GM06990 (cell line): ENCODE measurements at regions not wholly inside any gene's neighbourhood (a gene's known extent, or its start where the extent isn't known, plus 50 kb on each side); places are given as distances from the start of the nearest gene placed in this dataset.

Experiments
- DNase-seq: peaks from one replicate; pipeline ENCODE4 v3.0.0-alpha.2; 2011; ENCODE audit not compliant: insufficient read length; ENCODE audit errors: extremely low read depth
- H3K27me3 ChIP-seq: replicated peaks from 2 replicates; pipeline ENCODE4 v1.6.0; 2011; ENCODE audit warnings: low read length; ENCODE audit not compliant: control insufficient read depth, insufficient read depth
- H3K36me3 ChIP-seq: 2 replicates; pipeline ENCODE4 v1.5.1; 2011; ENCODE audit warnings: low read length; ENCODE audit not compliant: control insufficient read depth, insufficient read depth
- H3K4me3 ChIP-seq: replicated peaks from 2 replicates; pipeline ENCODE4 v1.5.1; 2011; ENCODE audit warnings: low read depth, mild to moderate bottlenecking, control low read depth, low read length
- TF ChIP-seq, protein P1 (sequence below): IDR thresholded peaks from 2 replicates; pipeline ENCODE4 v1.5.1; 2011; ENCODE audit warnings: low read length, control low read depth, mild to moderate bottlenecking, inconsistent platforms; ENCODE audit not compliant: insufficient read depth, poor library complexity, severe bottlenecking

DNA sequence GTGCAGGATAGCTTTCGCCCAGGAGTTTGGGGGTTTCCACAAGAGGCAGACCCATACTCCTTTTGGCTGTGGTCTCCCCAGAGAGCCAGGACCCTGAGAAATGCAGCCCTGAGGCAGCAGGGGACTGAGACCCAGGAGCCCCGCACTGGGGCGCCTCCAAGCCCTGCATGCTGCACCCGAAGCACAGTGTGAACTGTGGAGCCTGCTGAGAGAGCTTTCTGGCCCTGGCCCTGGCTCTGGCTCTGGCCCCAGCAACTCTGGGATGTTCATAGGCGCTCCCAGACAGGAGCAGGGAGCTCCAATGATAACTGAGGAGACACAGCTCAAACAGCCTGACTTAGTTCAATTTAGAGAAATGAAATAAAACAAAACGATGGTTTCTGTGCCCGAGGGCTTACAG, 96.4 kb upstream of the TEX51 start:
- TF ChIP-seq, protein P1, sequence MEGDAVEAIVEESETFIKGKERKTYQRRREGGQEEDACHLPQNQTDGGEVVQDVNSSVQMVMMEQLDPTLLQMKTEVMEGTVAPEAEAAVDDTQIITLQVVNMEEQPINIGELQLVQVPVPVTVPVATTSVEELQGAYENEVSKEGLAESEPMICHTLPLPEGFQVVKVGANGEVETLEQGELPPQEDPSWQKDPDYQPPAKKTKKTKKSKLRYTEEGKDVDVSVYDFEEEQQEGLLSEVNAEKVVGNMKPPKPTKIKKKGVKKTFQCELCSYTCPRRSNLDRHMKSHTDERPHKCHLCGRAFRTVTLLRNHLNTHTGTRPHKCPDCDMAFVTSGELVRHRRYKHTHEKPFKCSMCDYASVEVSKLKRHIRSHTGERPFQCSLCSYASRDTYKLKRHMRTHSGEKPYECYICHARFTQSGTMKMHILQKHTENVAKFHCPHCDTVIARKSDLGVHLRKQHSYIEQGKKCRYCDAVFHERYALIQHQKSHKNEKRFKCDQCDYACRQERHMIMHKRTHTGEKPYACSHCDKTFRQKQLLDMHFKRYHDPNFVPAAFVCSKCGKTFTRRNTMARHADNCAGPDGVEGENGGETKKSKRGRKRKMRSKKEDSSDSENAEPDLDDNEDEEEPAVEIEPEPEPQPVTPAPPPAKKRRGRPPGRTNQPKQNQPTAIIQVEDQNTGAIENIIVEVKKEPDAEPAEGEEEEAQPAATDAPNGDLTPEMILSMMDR: no peak
- no peaks in the 10 kb centered on the region; the same call in 1 of the 2 replicates for H3K27me3 ChIP-seq
- no peak for DNase-seq

DNA sequence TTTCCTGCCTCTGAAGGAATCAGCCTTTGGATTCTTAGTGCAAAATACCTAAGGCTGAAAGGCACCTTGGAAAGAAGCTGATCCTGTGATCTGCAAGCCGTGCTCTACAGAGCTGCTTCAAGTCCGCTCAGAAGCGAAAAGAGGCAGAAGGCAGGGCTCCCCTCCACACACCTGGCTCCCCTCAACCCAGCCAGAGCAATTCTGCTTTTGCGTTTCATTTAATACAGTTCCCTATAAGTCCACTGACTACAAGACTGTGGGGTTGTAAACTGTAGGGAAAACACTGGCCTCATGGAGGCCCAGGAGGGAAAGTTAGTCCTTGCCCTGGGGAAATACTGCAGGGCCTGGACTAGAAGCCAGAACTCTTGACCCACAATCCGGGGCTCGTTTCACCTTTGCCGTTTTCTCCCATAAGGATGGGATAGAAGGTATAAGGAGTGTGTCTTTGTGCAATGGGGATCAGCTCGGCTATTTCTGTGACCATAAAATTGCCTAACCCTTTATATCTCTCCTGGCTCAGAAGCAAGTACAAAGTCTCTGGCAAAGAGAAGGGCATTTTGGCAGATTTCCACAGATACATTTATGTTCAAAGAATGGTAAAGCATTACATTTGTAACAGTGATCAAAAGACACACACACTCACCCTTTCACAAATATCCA, 95.8 kb upstream of the TEX51 start:
- TF ChIP-seq, protein P1: no peak
- H3K36me3 ChIP-seq: no peaks in the 10 kb centered on the region
- DNase-seq: no peak
- no peak overlapping the region for H3K4me3 ChIP-seq
- H3K27me3 ChIP-seq: no peaks in the 10 kb centered on the region; the same call in 1 of the 2 replicates

More for the DNA sequence above, 96.4 kb upstream of the TEX51 start:
- H3K4me3 ChIP-seq: no peak overlapping the region
- H3K36me3 ChIP-seq: no peaks in the 10 kb centered on the region

DNA sequence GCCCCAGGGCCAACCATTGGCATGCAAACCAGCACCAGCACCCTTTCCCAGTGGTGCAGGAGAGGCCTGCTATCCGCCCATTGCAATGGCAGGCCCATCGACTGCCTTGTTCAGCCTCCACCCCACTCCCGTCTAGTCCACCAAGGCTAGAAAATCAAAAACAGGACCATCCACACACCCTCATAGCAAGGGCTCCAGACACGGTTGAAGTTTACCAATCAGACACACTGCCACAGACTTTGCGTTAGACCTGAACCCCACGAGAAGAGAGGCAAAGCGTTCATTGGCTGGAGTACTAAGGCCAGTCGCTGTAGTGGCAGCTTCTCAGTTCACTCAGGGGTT, 95.3 kb upstream of the TEX51 start:
- DNase-seq: no peak
- Histone ChIP-seq H3K4me3 (no peak overlapping the region), H3K36me3 (no peaks in the 10 kb centered on the region), H3K27me3 (no peaks in the 10 kb centered on the region; the same call in 1 of the 2 replicates)
- TF ChIP-seq, protein P1: no peak

DNA sequence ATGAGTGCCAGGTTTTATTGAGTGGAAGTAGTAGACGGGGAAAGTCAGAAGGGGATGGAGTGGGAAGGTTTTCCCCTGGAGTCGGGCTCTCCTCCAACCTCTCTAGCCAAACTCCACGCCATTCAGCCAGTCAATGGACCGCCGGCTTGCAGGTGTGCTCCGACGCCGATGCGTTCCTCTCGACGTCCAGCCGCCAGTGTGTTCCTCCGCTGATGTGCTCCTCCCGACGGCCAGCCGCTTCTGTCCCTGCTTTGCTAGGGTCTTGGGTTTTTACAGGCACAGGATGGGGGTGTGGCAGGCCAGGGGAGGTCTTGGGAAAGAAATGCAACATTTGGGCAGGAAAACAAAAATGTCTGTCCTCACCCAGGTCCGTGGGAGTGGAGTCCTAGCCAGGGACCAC, 94.3 kb upstream of the TEX51 start:
- TF ChIP-seq, protein P1: no peak
- H3K36me3 ChIP-seq: no peaks in the 10 kb centered on the region
- H3K27me3 ChIP-seq: no peaks in the 10 kb centered on the region; the same call in 1 of the 2 replicates
- no peak overlapping the region for H3K4me3 ChIP-seq
- DNase-seq: no peak

DNA sequence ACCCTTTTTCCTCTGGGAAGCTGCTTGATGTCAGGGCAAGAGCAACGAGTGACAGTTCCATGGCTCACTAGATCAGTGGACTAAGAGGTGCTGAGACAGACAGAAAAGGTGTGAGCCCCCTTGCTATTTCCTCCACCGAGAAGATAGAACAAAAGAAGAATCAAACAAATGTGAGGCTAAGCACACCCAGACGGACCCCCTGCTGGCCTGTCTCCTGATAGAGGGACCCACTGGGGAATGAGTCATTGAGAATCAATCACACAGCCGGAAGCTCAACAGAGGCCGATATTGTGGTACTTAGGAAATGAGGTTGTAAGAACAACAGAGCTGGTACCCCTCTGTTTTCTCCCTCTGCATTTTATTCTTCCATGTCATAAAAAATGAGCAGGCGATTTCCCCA, 89.8 kb upstream of the TEX51 start:
- no peaks in the 10 kb centered on the region for H3K36me3 ChIP-seq
- H3K4me3 ChIP-seq: no peak overlapping the region
- DNase-seq: no peak
- no peaks in the 10 kb centered on the region for H3K27me3 ChIP-seq
- TF ChIP-seq, protein P1: no peak

DNA sequence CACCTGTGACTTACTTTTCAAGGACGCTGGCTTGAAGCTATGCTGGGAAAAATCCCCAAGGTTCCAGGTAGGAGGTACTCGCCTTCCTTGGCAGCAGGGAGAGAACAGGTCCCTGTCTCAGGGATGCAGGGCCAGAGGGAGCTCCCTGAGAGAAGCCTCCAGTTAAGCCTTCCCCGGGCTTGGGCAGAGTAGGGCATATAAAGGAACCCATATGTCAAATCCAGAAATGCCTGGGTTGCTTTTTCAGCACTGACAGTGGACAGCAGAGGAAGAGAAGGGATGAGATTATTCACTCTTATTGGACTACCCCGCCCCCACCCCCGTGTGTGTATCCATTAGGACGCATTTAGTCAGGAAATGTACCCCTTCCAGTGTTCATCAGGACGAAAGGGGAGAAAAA, 89.3 kb upstream of the TEX51 start:
- H3K36me3 ChIP-seq: no peaks in the 10 kb centered on the region
- TF ChIP-seq, protein P1: no peak
- no peak overlapping the region for H3K4me3 ChIP-seq
- no peak for DNase-seq
- no peaks in the 10 kb centered on the region for H3K27me3 ChIP-seq
